MCF 10A (cell line): ENCODE measurements at regions not wholly inside any gene's neighbourhood (a gene's known extent, or its start where the extent isn't known, plus 50 kb on each side); places are given as distances from the start of the nearest gene placed in this dataset.
"Not testable (repeated sequence)": the region's sequence is repeated elsewhere in the genome, so short reads cannot be mapped to it uniquely, and the experiment has no call there.

Experiments
- BruUV-seq: library from RNA; stranded (reverse); fragments of 400-500 nt; replicated peaks from 2 replicates; lab custom pipeline; 2021; lab: Mats Ljungman, UMichigan
- CTCF ChIA-PET: fragments of 300-600 bp; sonication (Branson Sonifier 250); formaldehyde crosslinking; extraction: SDS; loops from one replicate; lab custom pipeline; 2021; ENCODE audit warnings: antibody characterized with exemption, inconsistent platforms; lab: Yijun Ruan, JAX
- POLR2A ChIA-PET: fragments of 300-600, 350-650 bp; sonication (Branson Sonifier 250); formaldehyde crosslinking; extraction: SDS; loops from one replicate; lab custom pipeline; 2020; ENCODE audit warnings: antibody characterized with exemption, inconsistent platforms; lab: Yijun Ruan, JAX
- DNase-seq: peaks from one replicate; pipeline ENCODE4 v3.0.0-alpha.2; 2018; ENCODE audit not compliant: unreplicated experiment
- H3K27ac Mint-ChIP-seq: one replicate; pipeline ENCODE4 v1.8.0; 2022; ENCODE audit warnings: mild to moderate bottlenecking, low read depth, mixed read lengths; ENCODE audit not compliant: unreplicated experiment
- H3K27me3 Mint-ChIP-seq: one replicate; pipeline ENCODE4 v1.8.0; 2022; ENCODE audit warnings: mixed read lengths; ENCODE audit not compliant: insufficient read depth, unreplicated experiment
- H3K36me3 Mint-ChIP-seq: one replicate; pipeline ENCODE4 v1.8.0; 2022; ENCODE audit warnings: mild to moderate bottlenecking, moderate library complexity, mixed read lengths; ENCODE audit not compliant: insufficient read depth, unreplicated experiment
- H3K4me1 Mint-ChIP-seq: one replicate; pipeline ENCODE4 v1.8.0; 2022; ENCODE audit warnings: mixed read lengths; ENCODE audit not compliant: insufficient read depth, unreplicated experiment
- H3K4me3 Mint-ChIP-seq: one replicate; pipeline ENCODE4 v1.8.0; 2022; ENCODE audit warnings: mild to moderate bottlenecking, moderate library complexity, mixed read lengths; ENCODE audit not compliant: unreplicated experiment
- H3K9me3 Mint-ChIP-seq: one replicate; pipeline ENCODE4 v1.8.0; 2022; ENCODE audit warnings: mixed read lengths; ENCODE audit not compliant: unreplicated experiment
- intact Hi-C: fragments of 100-400 bp; cut with micrococcal nuclease; formaldehyde crosslinking; loops from 2 replicates; pipeline ENCODE4 v1.14.1; 2022
- TF ChIP-seq, protein P1 (sequence below): fragments of 200-600 bp; IDR thresholded peaks from one replicate; pipeline ENCODE4 v1.8.0; 2022; ENCODE audit warnings: antibody characterized with exemption, mild to moderate bottlenecking; ENCODE audit not compliant: unreplicated experiment

DNA sequence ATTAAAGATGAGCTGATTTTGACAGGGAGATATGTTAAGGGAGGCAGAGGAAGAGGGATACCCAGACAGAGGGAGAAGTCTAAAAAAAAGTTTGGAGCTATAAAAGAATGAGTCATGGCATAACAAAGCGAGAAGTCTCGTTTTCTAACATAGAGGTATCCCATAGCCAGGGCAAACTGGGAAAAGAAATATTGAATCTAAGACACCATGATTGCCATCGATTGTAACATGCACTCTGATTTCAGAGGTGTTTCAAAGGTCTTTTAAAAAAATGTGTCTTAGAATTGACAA is 110.7 kb downstream of the MDH1 start:
- CTCF ChIA-PET, result interaction anchor here (0.7 to 2.7 kb wide), 33 partner anchors 10 to 520 kb away, joined by 3 to 114 read pairs (median 4); partner anchors contain the start of gene UGP2
- Mint-ChIP-seq H3K27me3 (no peaks in the 10 kb centered on the region), H3K36me3 (no peaks in the 10 kb centered on the region), H3K27ac (peak overlapping the region; percentile 57), H3K4me3 (no peak overlapping the region), H3K9me3 (no peaks in the 10 kb centered on the region), H3K4me1 (peaks cover 22% of the 10 kb centered on the region)
- no TSS peak for BruUV-seq
- POLR2A ChIA-PET, result interaction anchor here (0.9 to 5.4 kb wide), 30 partner anchors 9 to 350 kb away, joined by 3 to 229 read pairs (median 7); partner anchors contain the start of genes MDH1, UGP2 and WDPCP
- DNase-seq, result peak; percentile 26
- TF ChIP-seq, protein P1, sequence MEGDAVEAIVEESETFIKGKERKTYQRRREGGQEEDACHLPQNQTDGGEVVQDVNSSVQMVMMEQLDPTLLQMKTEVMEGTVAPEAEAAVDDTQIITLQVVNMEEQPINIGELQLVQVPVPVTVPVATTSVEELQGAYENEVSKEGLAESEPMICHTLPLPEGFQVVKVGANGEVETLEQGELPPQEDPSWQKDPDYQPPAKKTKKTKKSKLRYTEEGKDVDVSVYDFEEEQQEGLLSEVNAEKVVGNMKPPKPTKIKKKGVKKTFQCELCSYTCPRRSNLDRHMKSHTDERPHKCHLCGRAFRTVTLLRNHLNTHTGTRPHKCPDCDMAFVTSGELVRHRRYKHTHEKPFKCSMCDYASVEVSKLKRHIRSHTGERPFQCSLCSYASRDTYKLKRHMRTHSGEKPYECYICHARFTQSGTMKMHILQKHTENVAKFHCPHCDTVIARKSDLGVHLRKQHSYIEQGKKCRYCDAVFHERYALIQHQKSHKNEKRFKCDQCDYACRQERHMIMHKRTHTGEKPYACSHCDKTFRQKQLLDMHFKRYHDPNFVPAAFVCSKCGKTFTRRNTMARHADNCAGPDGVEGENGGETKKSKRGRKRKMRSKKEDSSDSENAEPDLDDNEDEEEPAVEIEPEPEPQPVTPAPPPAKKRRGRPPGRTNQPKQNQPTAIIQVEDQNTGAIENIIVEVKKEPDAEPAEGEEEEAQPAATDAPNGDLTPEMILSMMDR, result no peak
- intact Hi-C loops, result loop anchor here (1.0 to 10.0 kb wide), 2 partner anchors 143 to 315 kb away; partner anchors contain the start of gene VPS54

DNA sequence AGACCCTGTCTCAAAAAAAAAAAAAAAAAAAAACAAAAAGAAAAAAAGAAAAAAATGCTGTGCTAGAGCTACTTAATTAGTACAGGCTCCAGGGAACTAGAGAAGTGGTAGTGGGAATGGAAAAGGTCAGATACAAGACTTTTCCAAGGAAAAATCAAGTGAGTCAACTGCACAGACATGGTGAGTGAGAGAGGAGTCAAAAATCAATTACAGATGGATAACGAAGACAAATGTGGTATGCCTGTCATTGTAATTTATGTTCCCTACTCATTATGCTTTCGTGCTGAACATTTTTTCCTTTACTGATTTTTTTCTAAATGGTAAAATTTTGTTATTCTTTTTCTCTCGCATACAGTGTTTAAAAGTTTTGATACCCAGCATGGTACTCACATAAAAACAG is 111.5 kb downstream of the MDH1 start:
- no peak for DNase-seq
- no TSS peak for BruUV-seq
- TF ChIP-seq, protein P1, result no peak
- Mint-ChIP-seq H3K36me3 (no peaks in the 10 kb centered on the region), H3K4me1 (peaks cover 22% of the 10 kb centered on the region), H3K4me3 (no peak overlapping the region), H3K27ac (no peak overlapping the region), H3K9me3 (peaks cover 6% of the 10 kb centered on the region), H3K27me3 (no peaks in the 10 kb centered on the region)
- CTCF ChIA-PET, result interaction anchor here (0.9 to 2.7 kb wide), 10 partner anchors 10 to 200 kb away, joined by 3 to 114 read pairs (median 8); no protein-coding TSS in a partner anchor
- POLR2A ChIA-PET, result interaction anchor here (0.9 to 5.4 kb wide), 13 partner anchors 8 to 182 kb away, joined by 3 to 229 read pairs (median 14); partner anchors contain the start of gene UGP2
- intact Hi-C loops, result no loop called here

GRCh38 chr2:63701406-63701805 is 112.6 kb downstream of the MDH1 start:
- ChIA-PET POLR2A (interaction anchor here (1.2 to 1.3 kb wide), 2 partner anchors 35 to 141 kb away, joined by 4 to 8 read pairs; no protein-coding TSS in a partner anchor), CTCF (interaction anchor here (0.9 to 1.0 kb wide), 2 partner anchors 36 to 160 kb away, joined by 3 to 5 read pairs; no protein-coding TSS in a partner anchor)
- no peak overlapping the region for H3K4me3 Mint-ChIP-seq
- peaks cover 7% of the 10 kb centered on the region for H3K9me3 Mint-ChIP-seq
- intact Hi-C loops, result no loop called here
- TF ChIP-seq, protein P1, result no peak
- no peak for DNase-seq
- H3K27ac Mint-ChIP-seq, result no peak overlapping the region
- H3K27me3 Mint-ChIP-seq, result no peaks in the 10 kb centered on the region
- no peaks in the 10 kb centered on the region for H3K36me3 Mint-ChIP-seq
- H3K4me1 Mint-ChIP-seq, result peaks cover 22% of the 10 kb centered on the region
- BruUV-seq, result no TSS peak

DNA sequence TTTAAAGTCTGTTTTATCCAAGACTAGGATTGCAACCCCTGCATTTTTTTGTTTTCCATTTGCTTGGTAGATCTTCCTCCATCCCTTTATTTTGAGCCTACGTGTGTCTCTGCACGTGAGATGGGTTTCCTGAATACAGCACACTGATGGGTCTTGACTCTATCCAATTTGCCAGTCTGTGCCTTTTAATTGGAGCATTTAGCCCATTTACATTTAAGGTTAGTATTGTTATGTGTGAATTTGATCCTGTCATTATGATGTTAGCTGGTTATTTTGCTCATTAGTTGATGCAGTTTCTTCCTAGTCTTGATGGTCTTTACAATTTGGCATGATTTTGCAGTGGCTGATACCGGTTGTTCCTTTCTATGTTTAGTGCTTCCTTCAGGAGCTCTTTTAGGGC is 117.3 kb downstream of the MDH1 start:
- H3K4me3 Mint-ChIP-seq, H3K36me3 Mint-ChIP-seq, H3K27ac Mint-ChIP-seq, H3K9me3 Mint-ChIP-seq, H3K27me3 Mint-ChIP-seq, intact Hi-C loops, CTCF ChIA-PET, POLR2A ChIA-PET, DNase-seq, H3K4me1 Mint-ChIP-seq, BruUV-seq: not testable (repeated sequence)
